ENCODE measurements at regions not wholly inside any gene's neighbourhood (a gene's known extent, or its start where the extent isn't known, plus 50 kb on each side); places are given as distances from the start of the nearest gene placed in this dataset.

GRCh38 chr5:117681431-117682254, 1107.0 kb upstream of the SEMA6A start:
- TF ChIP-seq POLR2AphosphoS5 (IDR thresholded peaks at IDR 0.05; ENCODE audit: low read depth, low read length) = no peak
- TF ChIP-seq POLR2A (IDR thresholded peaks at IDR 0.05; ENCODE audit: low read depth, low read length) = no peak
